HCT116 (cell line): ENCODE measurements at regions not wholly inside any gene's neighbourhood (a gene's known extent, or its start where the extent isn't known, plus 50 kb on each side); places are given as distances from the start of the nearest gene placed in this dataset.

Experiments
- ATAC-seq: fragments of 200-7000 bp; cut with Tn5 transposase; 2 replicates; pipeline ENCODE4 v1.9.1; 2020; ENCODE audit warnings: mild to moderate bottlenecking, moderate library complexity
- BruUV-seq: library from RNA; stranded (reverse); fragments of 400-500 nt; replicated peaks from 2 replicates; lab custom pipeline; 2021; lab: Mats Ljungman, UMichigan
- CTCF ChIA-PET: fragments of 300-600 bp; sonication (Branson Sonifier 250); formaldehyde crosslinking; loops from one replicate; lab custom pipeline; 2021; ENCODE audit warnings: antibody characterized with exemption; lab: Charles Lee
- POLR2A ChIA-PET: fragments of 300-600, 350-600 bp; sonication (Branson Sonifier 250); formaldehyde crosslinking; loops from one replicate; lab custom pipeline; 2021; ENCODE audit warnings: antibody characterized with exemption; lab: Charles Lee
- RAD21 ChIA-PET, 2 experiments: fragments of 300-600 bp; sonication (Branson Sonifier 250); formaldehyde crosslinking; loops; one replicate each; lab custom pipeline; 2023; ENCODE audit warnings: low total read pairs in 2 of 2; ENCODE audit not compliant: uncharacterized antibody in 2 of 2, unreplicated experiment in 2 of 2, low non-redundant PET in 1 of 2; lab: Charles Lee
- DNase-seq: peaks from one replicate; pipeline ENCODE4 v3.0.0-alpha.2; 2010; ENCODE audit warnings: low read depth, low spot score
- H2AFZ ChIP-seq: fragments of 200-600 bp; shearing (Covaris generic), sonication (generic); 2 replicates; pipeline ENCODE4 v1.6.1; 2017; ENCODE audit warnings: low read depth, mixed run types, mixed read lengths, antibody characterized with exemption, low read length; ENCODE audit not compliant: poor library complexity, severe bottlenecking
- H3K27ac ChIP-seq: 2 replicates; pipeline ENCODE4 v1.5.1; 2012; ENCODE audit warnings: low read depth, low read length
- H3K27me3 ChIP-seq: fragments of 200-600 bp; sonication (generic); 2 replicates; pipeline ENCODE4 v1.6.1; 2016; ENCODE audit warnings: mixed run types, low read length, mixed read lengths; ENCODE audit not compliant: insufficient read depth
- H3K36me3 ChIP-seq, 2 experiments: fragments of 200-500 bp in 1 of 2; fragments of 200-600 bp in 1 of 2; sonication (Bioruptor generic) in 1 of 2; sonication (generic) in 1 of 2; 2 replicates each; pipeline versions ENCODE4 v1.5.1 to v1.6.1; 2014 to 2016; ENCODE audit warnings: low read length in 2 of 2, inconsistent platforms in 1 of 2, mixed read lengths in 1 of 2, mixed run types in 1 of 2; ENCODE audit not compliant: insufficient read depth in 2 of 2, control insufficient read depth in 1 of 2
- H3K4me1 ChIP-seq, 2 experiments: fragments of 200-600 bp in 1 of 2; sonication (generic) in 1 of 2; 2 replicates each; pipeline versions ENCODE4 v1.5.1 to v1.6.1; 2012 to 2017; ENCODE audit warnings: low read length in 2 of 2, inconsistent platforms in 1 of 2, mild to moderate bottlenecking in 1 of 2, mixed read lengths in 1 of 2, mixed run types in 1 of 2, moderate library complexity in 1 of 2; ENCODE audit not compliant: insufficient read depth in 2 of 2, control insufficient read depth in 1 of 2
- H3K4me2 ChIP-seq: fragments of 200-600 bp; sonication (generic); 2 replicates; pipeline ENCODE4 v1.6.1; 2017; ENCODE audit warnings: mixed run types, low read length, mixed read lengths
- H3K4me3 ChIP-seq, 2 experiments: fragments of 200-600 bp in 1 of 2; sonication (generic) in 1 of 2; replicated peaks in 1 of 2; 2 replicates each; pipeline ENCODE4 v1.5.1; 2011 to 2016; ENCODE audit warnings: low read length in 2 of 2, control low read depth in 1 of 2, low read depth in 1 of 2, mild to moderate bottlenecking in 1 of 2, mixed read lengths in 1 of 2, mixed run types in 1 of 2
- H3K79me2 ChIP-seq: fragments of 200-600 bp; sonication (generic); 2 replicates; pipeline ENCODE4 v1.6.1; 2017; ENCODE audit warnings: mild to moderate bottlenecking, mixed run types, low read length, moderate library complexity, mixed read lengths; ENCODE audit not compliant: insufficient read depth
- H3K9ac ChIP-seq: fragments of 200-600 bp; sonication (generic); 2 replicates; pipeline ENCODE4 v1.6.1; 2016; ENCODE audit warnings: low read length, mixed read lengths
- H3K9me2 ChIP-seq: fragments of 200-600 bp; sonication (generic), shearing (Covaris generic); 2 replicates; pipeline ENCODE4 v1.6.1; 2017; ENCODE audit warnings: mixed run types, mild to moderate bottlenecking, moderate library complexity; ENCODE audit not compliant: insufficient read depth
- H3K9me3 ChIP-seq, 2 experiments: fragments of 200-500 bp in 1 of 2; fragments of 200-600 bp in 1 of 2; sonication (Bioruptor generic) in 1 of 2; sonication (generic) in 1 of 2; 2 replicates each; pipeline ENCODE4 v1.6.1; 2014 to 2017; ENCODE audit warnings: low read length in 2 of 2, mixed read lengths in 2 of 2, inconsistent platforms in 1 of 2, low read depth in 1 of 2, mild to moderate bottlenecking in 1 of 2, mixed run types in 1 of 2, moderate library complexity in 1 of 2; ENCODE audit not compliant: control insufficient read depth in 1 of 2, insufficient read depth in 1 of 2
- H4K20me1 ChIP-seq: fragments of 200-600 bp; sonication (generic), shearing (Covaris generic); 2 replicates; pipeline ENCODE4 v1.6.1; 2017; ENCODE audit warnings: mixed run types, mild to moderate bottlenecking, moderate library complexity; ENCODE audit not compliant: insufficient read depth
- CBX3 ChIP-seq: IDR thresholded peaks from 2 replicates; pipeline ENCODE4 v1.6.1; 2012; ENCODE audit warnings: low read depth
- ELF1 ChIP-seq: IDR thresholded peaks from 2 replicates; pipeline ENCODE4 v1.6.1; 2012; ENCODE audit warnings: low read depth, borderline replicate concordance
- FOSL1 ChIP-seq: IDR thresholded peaks from 2 replicates; pipeline ENCODE4 v1.6.1; 2012; ENCODE audit warnings: low read depth
- POLR2A ChIP-seq: IDR thresholded peaks from 2 replicates; pipeline ENCODE4 v1.7.0; 2011; ENCODE audit warnings: borderline replicate concordance; ENCODE audit not compliant: insufficient read depth, insufficient read length; ENCODE audit errors: extremely low read depth
- RAD21 ChIP-seq: IDR thresholded peaks from 2 replicates; pipeline ENCODE4 v1.6.1; 2012; ENCODE audit warnings: low read depth, mild to moderate bottlenecking
- ZBTB33 ChIP-seq: IDR thresholded peaks from 2 replicates; pipeline ENCODE4 v1.6.1; 2011; ENCODE audit warnings: mild to moderate bottlenecking, low read length, moderate library complexity; ENCODE audit not compliant: insufficient replicate concordance; ENCODE audit errors: extremely low read depth
- ZFX ChIP-seq: fragments of 450-650 bp; IDR thresholded peaks from 2 replicates; pipeline ENCODE4 v1.6.1; 2017
- intact Hi-C: fragments of 100-400 bp; cut with micrococcal nuclease; formaldehyde crosslinking; loops from 2 replicates; pipeline ENCODE4 v1.10.0; 2022
- TF ChIP-seq, protein P1 (sequence below): IDR thresholded peaks from 2 replicates; pipeline ENCODE4 v1.6.1; 2012

DNA sequence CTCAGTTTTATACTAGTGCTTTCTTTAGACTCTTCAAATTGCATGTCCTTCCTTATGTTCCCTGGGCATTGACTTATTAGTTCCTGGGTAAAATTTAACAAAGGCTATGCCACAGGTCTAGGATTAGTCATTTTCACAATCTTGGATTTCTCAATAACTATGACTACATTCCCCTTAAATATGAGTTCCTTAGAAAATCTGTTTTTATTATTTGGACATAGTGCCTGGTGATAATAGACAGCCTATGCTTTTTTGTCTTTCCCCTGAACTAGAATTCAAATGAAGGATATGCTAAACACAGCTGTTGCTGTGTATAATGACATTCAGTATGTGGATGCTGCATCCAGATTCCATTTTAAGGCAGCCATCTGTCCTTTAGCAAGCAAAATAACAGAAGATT, 1252.8 kb upstream of the GJE1 start:
- H3K27ac ChIP-seq: no peak overlapping the region
- intact Hi-C loops: no loop called here
- POLR2A ChIA-PET: no interaction called here

DNA sequence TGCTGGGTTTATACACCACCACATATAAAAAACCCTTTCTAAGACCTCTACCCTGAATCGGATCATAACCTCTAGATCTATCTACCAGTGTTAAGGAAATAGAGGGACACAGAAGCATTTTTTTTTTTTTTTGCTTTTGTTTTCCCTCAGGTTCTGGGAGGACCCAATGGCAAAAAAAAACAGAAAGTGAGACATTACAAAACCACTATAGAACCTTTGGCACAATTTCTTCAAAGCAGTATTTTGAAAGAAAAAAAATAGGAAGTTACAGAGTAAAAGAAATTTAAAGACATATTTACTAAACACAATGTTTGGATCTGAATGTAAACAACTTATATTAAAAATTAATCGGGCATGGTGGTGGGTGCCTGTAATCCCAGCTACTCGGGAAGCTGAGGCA, 1258.7 kb upstream of the GJE1 start:
- H3K4me1 ChIP-seq: no peaks in the 10 kb centered on the region
- H3K36me3 ChIP-seq: no peaks in the 10 kb centered on the region
- H3K9me3 ChIP-seq: no peaks in the 10 kb centered on the region; a peak in 1 of 4 replicates
- ATAC-seq (no peak), DNase-seq (no peak)
- H3K79me2 ChIP-seq: peaks cover 51% of the 10 kb centered on the region
- H2AFZ ChIP-seq: no peak overlapping the region
- CTCF ChIA-PET: no interaction called here
- POLR2A ChIA-PET: no interaction called here
- H4K20me1 ChIP-seq: no peaks in the 10 kb centered on the region
- H3K4me3 ChIP-seq: no peak overlapping the region
- TF ChIP-seq POLR2A: no peak
- no peak for TF ChIP-seq RAD21
- TF ChIP-seq CBX3: no peak
- TF ChIP-seq, protein P1, sequence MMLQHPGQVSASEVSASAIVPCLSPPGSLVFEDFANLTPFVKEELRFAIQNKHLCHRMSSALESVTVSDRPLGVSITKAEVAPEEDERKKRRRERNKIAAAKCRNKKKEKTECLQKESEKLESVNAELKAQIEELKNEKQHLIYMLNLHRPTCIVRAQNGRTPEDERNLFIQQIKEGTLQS: no peak
- no peak overlapping the region for H3K4me2 ChIP-seq
- intact Hi-C loops: no loop called here
- no peak overlapping the region for H3K27ac ChIP-seq
- H3K9ac ChIP-seq: no peak overlapping the region
- RAD21 ChIA-PET: no interaction called here
- no TSS peak for BruUV-seq
- no peaks in the 10 kb centered on the region for H3K27me3 ChIP-seq
- no peaks in the 10 kb centered on the region for H3K9me2 ChIP-seq

More for the DNA sequence above, 1252.8 kb upstream of the GJE1 start:
- ChIA-PET CTCF (no interaction called here), RAD21 (no interaction called here)
- Histone ChIP-seq H4K20me1 (no peaks in the 10 kb centered on the region), H3K79me2 (peaks cover 71% of the 10 kb centered on the region), H3K9me2 (no peaks in the 10 kb centered on the region), H3K4me1 (no peaks in the 10 kb centered on the region), H3K36me3 (no peaks in the 10 kb centered on the region), H3K4me3 (no peak overlapping the region), H3K27me3 (no peaks in the 10 kb centered on the region), H3K4me2 (no peak overlapping the region), H3K9ac (no peak overlapping the region), H3K9me3 (no peaks in the 10 kb centered on the region; a peak in 1 of 4 replicates), H2AFZ (no peak overlapping the region)
- no peak for DNase-seq
- no TSS peak for BruUV-seq
- ATAC-seq: no peak
- TF ChIP-seq CBX3 (no peak), ZBTB33 (no peak), POLR2A (no peak), ZFX (no peak), FOSL1 (no peak), ELF1 (no peak)
